HepG2 (cell line): ENCODE measurements at regions not wholly inside any gene's neighbourhood (a gene's known extent, or its start where the extent isn't known, plus 50 kb on each side); places are given as distances from the start of the nearest gene placed in this dataset.
"Not testable (repeated sequence)": the region's sequence is repeated elsewhere in the genome, so short reads cannot be mapped to it uniquely, and the experiment has no call there.

Source experiments
- BRD4 ChIP-seq: sonication (generic); formaldehyde crosslinking; IDR thresholded peaks from 2 replicates; pipeline ENCODE4 v1.4.0; 2020; ENCODE audit warnings: missing genetic modification reagents
- EP300 ChIP-seq, 3 experiments: sonication (generic) in 1 of 3; formaldehyde crosslinking in 1 of 3; IDR thresholded peaks; 2 replicates each; pipeline versions ENCODE4 v1.5.1 to v1.6.1; 2011 to 2020; ENCODE audit warnings: low read depth in 2 of 3, low read length in 2 of 3, borderline replicate concordance in 1 of 3, improper control_type of control experiment in 1 of 3, mild to moderate bottlenecking in 1 of 3, missing genetic modification reagents in 1 of 3, moderate library complexity in 1 of 3
- GATAD1 ChIP-seq: IDR thresholded peaks from 2 replicates; pipeline ENCODE4 v1.6.1; 2016; ENCODE audit warnings: missing genetic modification reagents, missing compliant biosample characterization
- MAFK ChIP-seq, 2 experiments: IDR thresholded peaks in 1 of 2; conservative IDR thresholded peaks in 1 of 2; 2 replicates each; pipeline ENCODE4 v1.6.1; 2011; ENCODE audit warnings: improper control_type of control experiment in 2 of 2, low read length in 2 of 2
- MAZ ChIP-seq, 2 experiments: sonication (generic) in 1 of 2; formaldehyde crosslinking in 1 of 2; IDR thresholded peaks; 2 replicates each; pipeline versions ENCODE4 v1.5.0 to v1.6.1; 2012 to 2020; ENCODE audit warnings: low read depth in 2 of 2, mild to moderate bottlenecking in 2 of 2, borderline replicate concordance in 1 of 2, improper control_type of control experiment in 1 of 2, low read length in 1 of 2, missing genetic modification reagents in 1 of 2, moderate library complexity in 1 of 2
- MEIS2 ChIP-seq: sonication (generic); formaldehyde crosslinking; IDR thresholded peaks from 2 replicates; pipeline ENCODE4 v1.9.0; 2021; ENCODE audit warnings: mild to moderate bottlenecking, missing genetic modification reagents
- MTA3 ChIP-seq: sonication (generic); formaldehyde crosslinking; IDR thresholded peaks from 2 replicates; pipeline ENCODE4 v1.4.0; 2020; ENCODE audit warnings: missing genetic modification reagents
- POLR2A ChIP-seq, 2 experiments: IDR thresholded peaks; 2 replicates each; pipeline ENCODE4 v1.6.1; 2011; ENCODE audit warnings: low read depth in 2 of 2, low read length in 2 of 2, mild to moderate bottlenecking in 1 of 2, moderate library complexity in 1 of 2; ENCODE audit not compliant: insufficient read depth in 1 of 2
- THAP7 ChIP-seq: sonication (generic); formaldehyde crosslinking; IDR thresholded peaks from 2 replicates; pipeline ENCODE4 v1.8.1; 2023; ENCODE audit warnings: mild to moderate bottlenecking, missing genetic modification reagents
- UBTF ChIP-seq: sonication (generic); formaldehyde crosslinking; IDR thresholded peaks from 2 replicates; pipeline ENCODE4 v1.4.0; 2020; ENCODE audit warnings: mild to moderate bottlenecking, missing genetic modification reagents
- ZBTB20 ChIP-seq: sonication (generic); formaldehyde crosslinking; IDR thresholded peaks from 2 replicates; pipeline ENCODE4 v1.8.1; 2023; ENCODE audit warnings: missing genetic modification reagents, low read depth, mild to moderate bottlenecking, borderline replicate concordance
- ZNF30 ChIP-seq: sonication (generic); formaldehyde crosslinking; IDR thresholded peaks from 2 replicates; pipeline ENCODE4 v1.5.0; 2020; ENCODE audit warnings: mild to moderate bottlenecking, missing genetic modification reagents
- TF ChIP-seq, protein P1 (sequence below): sonication (generic); formaldehyde crosslinking; IDR thresholded peaks from 2 replicates; pipeline ENCODE4 v1.5.0; 2020; ENCODE audit warnings: mild to moderate bottlenecking, missing genetic modification reagents, moderate library complexity

- not testable (repeated sequence) for TF ChIP-seq ZBTB20; MAZ (IDR thresholded peaks at IDR 0.05; ENCODE audit: borderline replicate concordance, low read depth, low read length); MAZ (CRISPR knock-in tag; IDR thresholded peaks at IDR 0.05; ENCODE audit: low read depth); MAFK (conservative IDR thresholded peaks at IDR 0.05 in 1 of 2, IDR thresholded peaks at IDR 0.05 in 1 of 2; ENCODE audit: low read length in 2 of 2); THAP7 (CRISPR knock-in tag); MEIS2; UBTF (CRISPR knock-in tag); GATAD1 (CRISPR knock-in tag); POLR2A (IDR thresholded peaks at IDR 0.05; ENCODE audit: insufficient read depth in 1 of 2, low read depth in 2 of 2, low read length in 2 of 2); BRD4 (CRISPR knock-in tag); MTA3 (CRISPR knock-in tag); EP300 (IDR thresholded peaks at IDR 0.05; ENCODE audit: low read depth in 2 of 2, low read length in 2 of 2); EP300 (CRISPR knock-in tag; IDR thresholded peaks at IDR 0.05; ENCODE audit: borderline replicate concordance); ZNF30 (CRISPR knock-in tag)
- TF ChIP-seq, protein P1, sequence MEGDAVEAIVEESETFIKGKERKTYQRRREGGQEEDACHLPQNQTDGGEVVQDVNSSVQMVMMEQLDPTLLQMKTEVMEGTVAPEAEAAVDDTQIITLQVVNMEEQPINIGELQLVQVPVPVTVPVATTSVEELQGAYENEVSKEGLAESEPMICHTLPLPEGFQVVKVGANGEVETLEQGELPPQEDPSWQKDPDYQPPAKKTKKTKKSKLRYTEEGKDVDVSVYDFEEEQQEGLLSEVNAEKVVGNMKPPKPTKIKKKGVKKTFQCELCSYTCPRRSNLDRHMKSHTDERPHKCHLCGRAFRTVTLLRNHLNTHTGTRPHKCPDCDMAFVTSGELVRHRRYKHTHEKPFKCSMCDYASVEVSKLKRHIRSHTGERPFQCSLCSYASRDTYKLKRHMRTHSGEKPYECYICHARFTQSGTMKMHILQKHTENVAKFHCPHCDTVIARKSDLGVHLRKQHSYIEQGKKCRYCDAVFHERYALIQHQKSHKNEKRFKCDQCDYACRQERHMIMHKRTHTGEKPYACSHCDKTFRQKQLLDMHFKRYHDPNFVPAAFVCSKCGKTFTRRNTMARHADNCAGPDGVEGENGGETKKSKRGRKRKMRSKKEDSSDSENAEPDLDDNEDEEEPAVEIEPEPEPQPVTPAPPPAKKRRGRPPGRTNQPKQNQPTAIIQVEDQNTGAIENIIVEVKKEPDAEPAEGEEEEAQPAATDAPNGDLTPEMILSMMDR, result not testable (repeated sequence)
Measured at GRCh38 chr2:62616486-62616885, 89.0 kb upstream of the EHBP1 start.
